ENCODE measurements at regions not wholly inside any gene's neighbourhood (a gene's known extent, or its start where the extent isn't known, plus 50 kb on each side); places are given as distances from the start of the nearest gene placed in this dataset.

DNA sequence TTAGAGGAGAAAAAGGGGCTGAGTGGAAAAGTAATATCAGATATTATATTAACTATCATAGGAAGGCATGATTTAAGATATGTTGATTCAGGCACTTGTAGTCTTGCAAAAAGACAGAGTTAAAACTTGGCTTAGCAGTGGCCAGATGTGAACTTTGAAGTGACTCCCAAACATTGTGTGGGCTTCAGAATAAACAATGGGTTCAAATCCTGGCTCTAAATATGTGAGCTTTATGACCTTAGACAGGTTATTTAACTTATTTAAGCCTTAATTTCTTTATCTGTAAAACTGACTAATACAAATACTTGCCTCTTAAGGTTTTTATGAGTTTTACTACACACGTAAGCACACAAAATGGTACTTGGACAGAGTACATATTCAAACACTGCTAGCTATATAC is 85.9 kb downstream of the TNFSF18 start:
- TF ChIP-seq ZFX (IDR thresholded peaks at IDR 0.05), result no peak
- TF ChIP-seq, protein P1, sequence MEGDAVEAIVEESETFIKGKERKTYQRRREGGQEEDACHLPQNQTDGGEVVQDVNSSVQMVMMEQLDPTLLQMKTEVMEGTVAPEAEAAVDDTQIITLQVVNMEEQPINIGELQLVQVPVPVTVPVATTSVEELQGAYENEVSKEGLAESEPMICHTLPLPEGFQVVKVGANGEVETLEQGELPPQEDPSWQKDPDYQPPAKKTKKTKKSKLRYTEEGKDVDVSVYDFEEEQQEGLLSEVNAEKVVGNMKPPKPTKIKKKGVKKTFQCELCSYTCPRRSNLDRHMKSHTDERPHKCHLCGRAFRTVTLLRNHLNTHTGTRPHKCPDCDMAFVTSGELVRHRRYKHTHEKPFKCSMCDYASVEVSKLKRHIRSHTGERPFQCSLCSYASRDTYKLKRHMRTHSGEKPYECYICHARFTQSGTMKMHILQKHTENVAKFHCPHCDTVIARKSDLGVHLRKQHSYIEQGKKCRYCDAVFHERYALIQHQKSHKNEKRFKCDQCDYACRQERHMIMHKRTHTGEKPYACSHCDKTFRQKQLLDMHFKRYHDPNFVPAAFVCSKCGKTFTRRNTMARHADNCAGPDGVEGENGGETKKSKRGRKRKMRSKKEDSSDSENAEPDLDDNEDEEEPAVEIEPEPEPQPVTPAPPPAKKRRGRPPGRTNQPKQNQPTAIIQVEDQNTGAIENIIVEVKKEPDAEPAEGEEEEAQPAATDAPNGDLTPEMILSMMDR (conservative IDR thresholded peaks at IDR 0.05), result no peak
- H3K27ac ChIP-seq, result no peak overlapping the region

DNA sequence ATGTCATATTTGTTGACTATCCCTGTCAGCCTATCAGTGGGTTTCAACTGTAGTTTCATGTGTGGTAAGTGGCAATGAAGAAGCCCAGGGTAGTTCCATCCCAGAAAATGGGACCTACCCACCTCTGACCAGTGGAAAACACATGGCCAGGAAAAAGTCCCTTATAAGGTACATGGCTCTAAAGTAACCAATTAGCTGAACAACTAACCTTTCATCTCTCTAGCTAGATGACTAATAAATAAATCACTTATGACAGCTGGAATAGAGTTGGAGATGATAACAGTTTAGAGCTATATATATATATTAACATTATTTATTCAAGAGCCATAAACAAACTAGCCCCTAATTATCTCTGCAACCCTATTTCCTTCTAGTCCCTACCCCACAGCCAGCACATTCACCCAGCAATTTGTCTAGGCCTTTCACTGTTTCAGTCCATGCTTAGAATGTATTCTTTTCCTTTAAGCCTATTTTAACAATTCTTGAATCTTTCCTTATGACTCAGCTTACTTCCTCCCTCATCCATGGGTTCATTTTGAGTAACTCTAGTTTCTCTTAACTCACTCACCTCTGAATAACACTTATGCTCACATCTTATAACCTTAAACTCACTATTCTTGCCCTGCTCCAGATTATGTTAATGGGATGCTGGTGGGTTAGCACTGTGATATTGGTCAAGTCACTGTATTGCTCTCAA is 83.7 kb downstream of the TNFSF18 start:
- TF ChIP-seq, protein P1 (conservative IDR thresholded peaks at IDR 0.05), result no peak
- TF ChIP-seq ZFX (IDR thresholded peaks at IDR 0.05), result no peak

DNA sequence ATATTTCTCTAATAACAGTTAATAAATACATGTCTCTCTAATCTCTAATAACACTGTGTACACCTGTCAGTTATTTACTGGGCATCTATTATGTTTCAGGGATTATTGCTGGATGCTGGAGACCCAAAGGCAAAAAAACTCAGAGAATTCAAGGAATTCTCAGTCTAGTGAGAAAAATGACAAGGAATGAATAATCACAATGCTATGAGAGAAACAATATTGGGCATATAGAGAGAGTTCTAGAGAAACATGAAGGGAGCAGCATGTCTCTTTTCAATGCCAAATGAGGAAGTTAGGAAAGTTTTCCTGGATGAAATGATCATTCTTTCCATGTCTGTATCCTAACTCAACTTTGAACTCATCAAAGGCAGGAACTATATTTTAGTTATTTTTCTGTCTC is 82.8 kb downstream of the TNFSF18 start:
- TF ChIP-seq, protein P1 (conservative IDR thresholded peaks at IDR 0.05), result no peak
- no peak for TF ChIP-seq ZFX (IDR thresholded peaks at IDR 0.05)
- H3K27ac ChIP-seq, result no peak overlapping the region

More for the DNA sequence above, 83.7 kb downstream of the TNFSF18 start:
- no peak overlapping the region for H3K27ac ChIP-seq

DNA sequence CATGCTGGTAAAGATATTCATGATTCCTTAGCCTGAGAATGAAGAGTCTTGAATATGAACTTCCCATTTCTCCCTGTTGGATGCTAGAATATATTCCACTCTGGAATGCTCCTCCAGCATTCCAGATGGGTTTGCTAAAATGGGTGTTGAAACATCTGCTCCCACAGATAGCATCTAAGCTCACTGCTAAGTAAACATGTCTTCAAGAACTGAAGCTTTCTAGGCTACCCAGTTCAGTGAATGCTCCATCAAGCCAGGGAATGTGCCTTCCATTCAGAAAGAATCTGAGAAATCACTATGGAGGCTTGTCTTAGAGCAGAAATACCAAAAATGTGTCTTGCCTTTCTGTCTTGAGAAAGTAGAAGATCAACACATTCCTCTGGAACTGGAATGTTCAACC is 81.1 kb downstream of the TNFSF18 start:
- H3K27ac ChIP-seq, result no peak overlapping the region
- TF ChIP-seq ZFX (IDR thresholded peaks at IDR 0.05), result no peak

DNA sequence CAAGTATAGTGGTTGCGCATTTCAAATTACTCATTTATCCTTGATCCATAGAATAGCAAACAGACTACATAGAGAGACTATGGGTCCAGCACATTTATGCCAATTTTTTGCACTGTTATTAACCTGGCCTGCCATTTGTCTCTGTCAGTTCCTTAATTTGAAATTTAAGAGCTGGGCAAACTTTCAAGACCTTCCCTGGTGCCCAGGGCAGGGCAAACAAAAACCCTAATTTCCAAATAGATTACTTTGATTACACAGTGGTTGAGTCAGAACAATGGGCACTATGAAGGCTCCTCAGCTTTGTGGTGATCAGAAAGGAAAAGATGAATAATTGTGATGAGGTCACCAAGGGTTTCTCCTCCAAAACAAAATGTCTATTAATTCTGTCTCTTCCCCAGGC is 80.6 kb downstream of the TNFSF18 start:
- no peak overlapping the region for H3K27ac ChIP-seq

DNA sequence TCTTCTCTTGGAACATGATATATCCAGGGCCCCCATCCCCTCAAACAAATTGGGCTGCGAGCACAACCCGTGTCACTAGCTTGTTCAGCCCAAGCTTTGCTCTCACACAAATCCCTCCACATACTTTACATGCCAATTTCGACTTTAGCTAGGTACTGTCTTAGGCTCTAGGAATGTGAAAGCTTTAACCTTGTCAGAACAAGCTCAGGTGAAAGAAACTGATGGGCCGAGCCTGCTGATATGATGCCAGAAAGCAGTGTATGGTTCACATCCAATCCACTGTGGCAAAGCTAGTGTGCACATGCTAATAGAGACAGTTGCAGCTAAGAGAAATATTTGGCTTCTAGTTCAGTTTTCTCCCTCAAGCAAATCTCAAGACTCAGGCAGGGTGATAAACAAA is 79.5 kb downstream of the TNFSF18 start:
- TF ChIP-seq, protein P1 (conservative IDR thresholded peaks at IDR 0.05), result no peak
- TF ChIP-seq ZFX (IDR thresholded peaks at IDR 0.05), result no peak
- no peak overlapping the region for H3K27ac ChIP-seq

More for the DNA sequence above, 80.6 kb downstream of the TNFSF18 start:
- TF ChIP-seq, protein P1 (conservative IDR thresholded peaks at IDR 0.05), result no peak
- no peak for TF ChIP-seq ZFX (IDR thresholded peaks at IDR 0.05)

DNA sequence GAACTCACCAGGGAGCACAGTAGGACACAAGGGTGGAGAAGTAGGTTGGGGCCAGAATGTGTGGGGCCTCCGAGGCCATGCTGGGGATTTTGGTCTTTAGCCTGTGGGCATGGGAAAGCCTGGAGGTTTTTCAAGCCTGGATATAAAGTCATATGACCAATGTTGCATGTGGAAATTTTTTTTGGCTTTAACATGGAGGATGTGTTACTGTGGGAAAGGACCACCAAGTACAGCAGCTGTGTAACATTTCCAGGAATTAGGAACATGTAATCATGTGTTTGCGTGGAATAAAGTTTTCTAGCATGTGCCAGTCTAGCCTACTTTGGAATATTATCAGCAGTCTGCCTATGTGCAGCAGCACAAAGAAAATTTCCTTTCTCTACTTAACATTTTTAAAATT is 78.5 kb downstream of the TNFSF18 start:
- TF ChIP-seq ZFX (IDR thresholded peaks at IDR 0.05), result no peak
- TF ChIP-seq, protein P1 (conservative IDR thresholded peaks at IDR 0.05), result no peak
- H3K27ac ChIP-seq, result no peak overlapping the region

DNA sequence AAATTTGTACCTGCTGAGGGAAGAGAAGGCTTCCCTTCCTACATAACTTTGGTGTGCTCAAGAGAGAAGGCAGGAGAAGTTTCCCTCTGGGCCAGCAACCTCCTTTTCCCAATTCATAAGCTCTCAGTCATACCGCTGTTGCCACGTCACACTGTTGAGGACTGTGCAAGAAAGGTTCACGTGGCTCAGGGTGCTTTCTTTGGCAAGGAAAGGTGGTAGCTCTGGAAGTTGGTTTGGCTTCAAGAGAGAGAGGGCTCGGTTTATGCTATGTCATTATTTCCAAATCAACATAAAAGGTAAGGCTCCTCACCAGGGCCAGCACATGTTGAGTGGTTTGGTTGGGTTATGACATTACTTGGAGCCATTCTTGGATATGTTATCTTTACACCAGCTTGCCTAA is 77.3 kb downstream of the TNFSF18 start:
- H3K27ac ChIP-seq, result no peak overlapping the region
- TF ChIP-seq, protein P1 (conservative IDR thresholded peaks at IDR 0.05), result no peak
- no peak for TF ChIP-seq ZFX (IDR thresholded peaks at IDR 0.05)
